Adrenal gland (tissue), 5 donors: ENCODE measurements at regions not wholly inside any gene's neighbourhood (a gene's known extent, or its start where the extent isn't known, plus 50 kb on each side); places are given as distances from the start of the nearest gene placed in this dataset.

Source experiments
- CTCF ChIP-seq, 6 experiments: fragments of 450-650 bp in 4 of 6; fragments of 200-600 bp in 2 of 6; sonication (generic) in 1 of 6; IDR thresholded peaks; 1 replicate in 5 of 6; 2 replicates in 1 of 6; pipeline versions ENCODE4 v1.5.1 to v1.8.0; 2016 to 2021; ENCODE audit warnings: antibody characterized with exemption in 6 of 6, mild to moderate bottlenecking in 2 of 6, moderate library complexity in 1 of 6
- POLR2A ChIP-seq, 2 donors: fragments of 450-650 bp; IDR thresholded peaks; one replicate each; pipeline ENCODE4 v1.6.1; 2017; ENCODE audit warnings: antibody characterized with exemption in 2 of 2, mild to moderate bottlenecking in 2 of 2, moderate library complexity in 1 of 2
- donor health status: DM: no; HTN: no; CAD: no.

- TF ChIP-seq CTCF (IDR thresholded peaks at IDR 0.05) (no peak), POLR2A (IDR thresholded peaks at IDR 0.05) (no peak)
These were observed 201.9 kb upstream of the ARPP21 start for GRCh38 chr3:35437381-35437780.
